OCI-LY3 (cell line): ENCODE measurements at regions not wholly inside any gene's neighbourhood (a gene's known extent, or its start where the extent isn't known, plus 50 kb on each side); places are given as distances from the start of the nearest gene placed in this dataset.

ENCODE experiments used
- EZH2phosphoT487 ChIP-seq: fragments of 200-600 bp; shearing (Covaris generic); IDR thresholded peaks from 2 replicates; pipeline ENCODE4 v1.6.1; 2018; ENCODE audit warnings: antibody characterized with exemption, mixed run types, low read depth
- TF ChIP-seq, protein P1 (sequence below): fragments of 200-600, 300-600 bp; sonication (generic); IDR thresholded peaks from 2 replicates; pipeline ENCODE4 v1.5.1; 2014; ENCODE audit warnings: antibody characterized with exemption, low read length, low read depth

DNA sequence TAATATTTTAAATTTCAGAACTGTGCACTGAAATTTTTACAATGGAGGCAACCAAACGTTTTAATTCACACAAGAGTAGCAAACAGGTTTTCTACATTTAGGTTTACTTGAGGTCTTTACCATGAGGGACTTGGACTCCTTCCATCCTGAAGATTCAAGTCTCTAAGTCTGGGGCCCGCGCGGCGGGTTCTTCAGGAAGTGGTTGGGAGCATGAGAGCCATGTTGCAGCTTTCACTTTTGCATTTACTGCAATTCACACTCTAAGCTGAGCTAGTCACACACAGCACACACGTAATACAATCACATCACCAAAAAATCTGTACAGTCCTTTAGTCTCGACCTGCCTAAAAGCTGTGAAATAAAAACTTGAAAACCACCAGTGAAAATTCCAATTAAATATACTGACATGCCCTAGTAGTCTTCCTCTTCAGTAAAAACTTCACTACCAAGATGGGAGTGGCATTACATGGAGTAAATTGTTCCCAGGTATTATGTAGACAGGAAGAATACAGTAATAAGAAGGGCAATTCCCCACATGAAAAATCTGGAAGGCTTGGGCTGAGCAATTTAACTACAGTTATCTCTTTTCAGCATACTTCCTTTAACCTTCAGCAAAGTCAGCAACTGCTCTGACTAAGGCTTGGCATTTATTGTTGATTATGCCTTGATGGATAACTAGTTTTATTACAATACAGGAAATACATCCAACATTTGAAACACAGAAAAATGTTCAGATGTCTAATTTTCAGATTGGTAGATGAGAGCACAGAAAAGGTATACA is 571.1 kb upstream of the DIPK2B start:
- TF ChIP-seq, protein P1, sequence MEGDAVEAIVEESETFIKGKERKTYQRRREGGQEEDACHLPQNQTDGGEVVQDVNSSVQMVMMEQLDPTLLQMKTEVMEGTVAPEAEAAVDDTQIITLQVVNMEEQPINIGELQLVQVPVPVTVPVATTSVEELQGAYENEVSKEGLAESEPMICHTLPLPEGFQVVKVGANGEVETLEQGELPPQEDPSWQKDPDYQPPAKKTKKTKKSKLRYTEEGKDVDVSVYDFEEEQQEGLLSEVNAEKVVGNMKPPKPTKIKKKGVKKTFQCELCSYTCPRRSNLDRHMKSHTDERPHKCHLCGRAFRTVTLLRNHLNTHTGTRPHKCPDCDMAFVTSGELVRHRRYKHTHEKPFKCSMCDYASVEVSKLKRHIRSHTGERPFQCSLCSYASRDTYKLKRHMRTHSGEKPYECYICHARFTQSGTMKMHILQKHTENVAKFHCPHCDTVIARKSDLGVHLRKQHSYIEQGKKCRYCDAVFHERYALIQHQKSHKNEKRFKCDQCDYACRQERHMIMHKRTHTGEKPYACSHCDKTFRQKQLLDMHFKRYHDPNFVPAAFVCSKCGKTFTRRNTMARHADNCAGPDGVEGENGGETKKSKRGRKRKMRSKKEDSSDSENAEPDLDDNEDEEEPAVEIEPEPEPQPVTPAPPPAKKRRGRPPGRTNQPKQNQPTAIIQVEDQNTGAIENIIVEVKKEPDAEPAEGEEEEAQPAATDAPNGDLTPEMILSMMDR, result no peak
- TF ChIP-seq EZH2phosphoT487, result no peak
